Spleen (tissue), 7 donors: ENCODE measurements at regions not wholly inside any gene's neighbourhood (a gene's known extent, or its start where the extent isn't known, plus 50 kb on each side); places are given as distances from the start of the nearest gene placed in this dataset.

Experiments used
- POLR2A ChIP-seq, 3 donors: fragments of 450-650 bp; IDR thresholded peaks; one replicate each; pipeline ENCODE4 v1.5.1; 2017; ENCODE audit warnings: antibody characterized with exemption in 3 of 3, mild to moderate bottlenecking in 1 of 3
- TF ChIP-seq, protein P1 (sequence below), 11 experiments: fragments of 200-600 bp in 7 of 11; fragments of 450-650 bp in 4 of 11; sonication (generic) in 4 of 11; IDR thresholded peaks in 8 of 11; conservative IDR thresholded peaks in 3 of 11; 1 replicate in 7 of 11; 2 replicates in 4 of 11; pipeline versions ENCODE4 v1.4.0 to v1.8.0; 2016 to 2021; ENCODE audit warnings: antibody characterized with exemption in 11 of 11, inconsistent platforms in 4 of 11, mild to moderate bottlenecking in 1 of 11
- donor health status: DM: no; HTN: no; CAD: no; lungs with moderate emphysema.
- donor health status: DM: no; HTN: no; CAD: no.
- donor health status: DM: no; HTN: no; CAD: no.

DNA sequence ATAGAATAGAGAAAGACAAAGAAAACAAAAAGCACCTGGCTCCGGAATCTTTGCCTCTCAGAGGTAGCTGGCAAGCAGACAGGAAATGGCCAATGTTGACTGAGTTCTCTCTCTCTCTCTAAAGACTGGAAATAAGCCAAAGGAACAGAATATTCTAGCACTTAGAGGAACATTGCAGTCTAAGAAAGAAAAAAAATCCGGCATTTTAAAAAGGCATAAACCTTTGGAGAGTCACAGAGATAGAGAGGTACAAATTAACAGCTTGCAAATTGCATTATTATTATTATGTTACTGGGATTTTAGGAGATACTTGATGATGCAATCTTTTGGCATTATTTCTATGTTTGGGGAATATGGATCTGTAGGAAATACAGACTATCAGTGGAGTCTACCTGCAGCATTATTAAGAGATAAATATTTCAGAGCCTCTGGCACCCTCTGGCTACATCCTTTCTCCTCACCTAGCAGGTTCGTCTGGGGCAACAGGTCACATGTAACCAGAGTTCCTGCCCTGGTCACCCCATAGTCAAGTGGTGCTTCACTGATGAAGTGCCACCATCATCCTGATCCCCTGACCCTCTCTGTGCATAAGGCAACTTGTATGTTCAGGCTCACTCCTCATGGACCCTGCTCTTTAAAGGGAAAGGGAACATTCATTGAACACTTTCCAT is 318.9 kb upstream of the ACVR2A start:
- TF ChIP-seq, protein P1, sequence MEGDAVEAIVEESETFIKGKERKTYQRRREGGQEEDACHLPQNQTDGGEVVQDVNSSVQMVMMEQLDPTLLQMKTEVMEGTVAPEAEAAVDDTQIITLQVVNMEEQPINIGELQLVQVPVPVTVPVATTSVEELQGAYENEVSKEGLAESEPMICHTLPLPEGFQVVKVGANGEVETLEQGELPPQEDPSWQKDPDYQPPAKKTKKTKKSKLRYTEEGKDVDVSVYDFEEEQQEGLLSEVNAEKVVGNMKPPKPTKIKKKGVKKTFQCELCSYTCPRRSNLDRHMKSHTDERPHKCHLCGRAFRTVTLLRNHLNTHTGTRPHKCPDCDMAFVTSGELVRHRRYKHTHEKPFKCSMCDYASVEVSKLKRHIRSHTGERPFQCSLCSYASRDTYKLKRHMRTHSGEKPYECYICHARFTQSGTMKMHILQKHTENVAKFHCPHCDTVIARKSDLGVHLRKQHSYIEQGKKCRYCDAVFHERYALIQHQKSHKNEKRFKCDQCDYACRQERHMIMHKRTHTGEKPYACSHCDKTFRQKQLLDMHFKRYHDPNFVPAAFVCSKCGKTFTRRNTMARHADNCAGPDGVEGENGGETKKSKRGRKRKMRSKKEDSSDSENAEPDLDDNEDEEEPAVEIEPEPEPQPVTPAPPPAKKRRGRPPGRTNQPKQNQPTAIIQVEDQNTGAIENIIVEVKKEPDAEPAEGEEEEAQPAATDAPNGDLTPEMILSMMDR (IDR thresholded peaks at IDR 0.05 in 8 of 11, conservative IDR thresholded peaks at IDR 0.05 in 3 of 11) = no peak
- TF ChIP-seq POLR2A (IDR thresholded peaks at IDR 0.05) = no peak
